Thyroid gland (tissue), 4 donors: ENCODE measurements at regions not wholly inside any gene's neighbourhood (a gene's known extent, or its start where the extent isn't known, plus 50 kb on each side); places are given as distances from the start of the nearest gene placed in this dataset.

Experiments used
- CTCF ChIP-seq, 6 experiments: fragments of 200-600 bp in 3 of 6; fragments of 450-650 bp in 3 of 6; sonication (generic) in 3 of 6; IDR thresholded peaks; one replicate each; pipeline ENCODE4 v1.5.1; 2016 to 2019; ENCODE audit warnings: antibody characterized with exemption in 6 of 6, mild to moderate bottlenecking in 2 of 6, inconsistent platforms in 1 of 6, moderate library complexity in 1 of 6
- POLR2A ChIP-seq, 2 donors: fragments of 450-650 bp; IDR thresholded peaks; one replicate each; pipeline ENCODE4 v1.6.1; 2017; ENCODE audit warnings: antibody characterized with exemption in 2 of 2, mild to moderate bottlenecking in 2 of 2, moderate library complexity in 1 of 2

- TF ChIP-seq CTCF (IDR thresholded peaks at IDR 0.05) (no peak), POLR2A (IDR thresholded peaks at IDR 0.05) (no peak)
These were observed 579.6 kb downstream of the DIAPH3 start for GRCh38 chr13:59584101-59584500.
